CD4-positive, alpha-beta T cell (primary cell): ENCODE measurements at regions not wholly inside any gene's neighbourhood (a gene's known extent, or its start where the extent isn't known, plus 50 kb on each side); places are given as distances from the start of the nearest gene placed in this dataset.

Source experiments
- ATAC-seq: fragments of 200-7000 bp; cut with Tn5 transposase; one replicate; pipeline ENCODE4 v1.10.0; 2022; ENCODE audit warnings: mild to moderate bottlenecking; ENCODE audit not compliant: poor library complexity
- CTCF ChIA-PET: fragments of 350-600 bp; sonication (Branson Sonifier 250); formaldehyde crosslinking; loops from one replicate; lab custom pipeline; 2021; ENCODE audit warnings: antibody characterized with exemption, inconsistent platforms; lab: Charles Lee
- POLR2A ChIA-PET: fragments of 350-600 bp; sonication (Branson Sonifier 250); formaldehyde crosslinking; loops from one replicate; lab custom pipeline; 2021; ENCODE audit warnings: antibody characterized with exemption, inconsistent platforms; lab: Charles Lee
- DNase-seq, 14 experiments: peaks; one replicate each; pipeline ENCODE4 v3.0.0-alpha.2; 2013 to 2020; ENCODE audit warnings: mixed read lengths in 2 of 14
- H3K27ac ChIP-seq, 2 donors: one replicate each; pipeline versions ENCODE4 v1.5.1 to v1.7.0; 2013; ENCODE audit warnings: low read length in 2 of 2, low read depth in 1 of 2, mild to moderate bottlenecking in 1 of 2
- H3K27me3 ChIP-seq, 2 experiments: 1 replicate in 1 of 2; 2 replicates in 1 of 2; pipeline versions ENCODE4 v1.6.1 to v1.7.0; 2013; ENCODE audit warnings: low read length in 2 of 2, control low read depth in 1 of 2, mild to moderate bottlenecking in 1 of 2, moderate library complexity in 1 of 2; ENCODE audit not compliant: insufficient read depth in 2 of 2, control insufficient read depth in 1 of 2
- H3K36me3 ChIP-seq: one replicate; pipeline ENCODE4 v1.6.1; 2013; ENCODE audit warnings: low read length, control low read depth; ENCODE audit not compliant: insufficient read depth
- H3K4me1 ChIP-seq: one replicate; pipeline ENCODE4 v1.6.1; 2013; ENCODE audit warnings: low read length, control low read depth; ENCODE audit not compliant: insufficient read depth
- H3K4me3 ChIP-seq: one replicate; pipeline ENCODE4 v1.5.1; 2013; ENCODE audit warnings: mild to moderate bottlenecking, low read length, moderate library complexity
- H3K9me3 ChIP-seq, 2 experiments: 1 replicate in 1 of 2; 2 replicates in 1 of 2; pipeline versions ENCODE4 v1.6.1 to v1.7.0; 2013; ENCODE audit warnings: low read length in 2 of 2, mild to moderate bottlenecking in 2 of 2, control low read depth in 1 of 2, moderate library complexity in 1 of 2; ENCODE audit not compliant: control insufficient read depth in 1 of 2, insufficient read depth in 1 of 2
- H3K27ac Mint-ChIP-seq: one replicate; pipeline ENCODE4 v1.8.0; 2020; ENCODE audit warnings: mixed read lengths
- H3K27me3 Mint-ChIP-seq: one replicate; pipeline ENCODE4 v1.8.0; 2021; ENCODE audit warnings: mixed read lengths
- H3K36me3 Mint-ChIP-seq: one replicate; pipeline ENCODE4 v1.8.0; 2021; ENCODE audit warnings: low read depth, mixed read lengths
- H3K4me1 Mint-ChIP-seq: one replicate; pipeline ENCODE4 v1.8.0; 2021; ENCODE audit warnings: low read depth, mixed read lengths
- H3K4me3 Mint-ChIP-seq: one replicate; pipeline ENCODE4 v1.8.0; 2020; ENCODE audit warnings: mild to moderate bottlenecking, mixed read lengths
- H3K9me3 Mint-ChIP-seq: one replicate; pipeline ENCODE4 v1.8.0; 2020; ENCODE audit warnings: mixed read lengths
- intact Hi-C, 2 experiments: fragments of 100-400 bp; cut with DNase I in 1 of 2; cut with micrococcal nuclease in 1 of 2; formaldehyde crosslinking; loops; one replicate each; pipeline versions ENCODE4 v1.15.1 to v1.9.0; 2023 to 2025; cut with DNase I, micrococcal nuclease
- TF ChIP-seq, protein P1 (sequence below): fragments of 200-600 bp; IDR thresholded peaks from one replicate; pipeline ENCODE4 v1.8.0; 2022; ENCODE audit warnings: antibody characterized with exemption, mild to moderate bottlenecking

DNA sequence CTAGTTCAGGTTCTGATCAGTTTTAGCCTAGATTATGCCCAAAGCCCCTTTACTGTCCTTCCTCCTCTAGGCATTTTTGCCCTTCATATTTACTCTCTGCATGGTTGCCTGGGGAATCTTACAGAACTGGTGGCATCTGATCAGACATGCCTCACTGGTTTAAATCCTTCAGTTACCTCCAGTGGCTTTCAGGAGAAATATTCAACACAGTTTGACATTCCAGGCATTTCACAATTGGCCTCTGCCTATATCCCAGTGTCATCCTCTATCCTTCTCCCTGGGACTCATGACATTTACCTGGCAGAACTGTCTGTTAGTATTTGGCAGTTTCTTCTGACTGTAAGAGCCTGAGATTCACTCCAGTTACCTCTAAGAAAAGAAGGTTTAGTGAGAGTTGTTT lies 152.9 kb upstream of the MEIS1 start:
- intact Hi-C loops: no loop called here
- H3K9me3 Mint-ChIP-seq: peaks cover 6% of the 10 kb centered on the region

DNA sequence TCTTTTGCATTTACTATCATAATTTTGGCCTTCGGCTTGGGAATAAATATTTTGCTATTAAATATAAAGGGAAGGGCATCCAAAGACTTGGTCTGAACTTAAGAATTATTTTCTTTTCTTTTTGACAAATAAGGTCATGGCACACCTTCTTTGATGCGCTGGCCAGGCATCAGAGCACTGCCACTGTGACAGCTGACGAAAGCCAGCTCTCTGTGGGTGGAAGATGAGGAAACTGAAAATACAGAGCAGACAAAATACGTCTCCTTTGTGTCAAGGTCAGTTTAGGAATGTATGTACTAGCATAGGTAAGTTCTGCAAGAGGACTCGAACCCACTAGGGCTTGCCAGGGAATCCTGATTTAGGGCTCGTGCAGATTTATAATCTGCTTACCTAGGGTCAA lies 155.9 kb upstream of the MEIS1 start:
- TF ChIP-seq, protein P1, sequence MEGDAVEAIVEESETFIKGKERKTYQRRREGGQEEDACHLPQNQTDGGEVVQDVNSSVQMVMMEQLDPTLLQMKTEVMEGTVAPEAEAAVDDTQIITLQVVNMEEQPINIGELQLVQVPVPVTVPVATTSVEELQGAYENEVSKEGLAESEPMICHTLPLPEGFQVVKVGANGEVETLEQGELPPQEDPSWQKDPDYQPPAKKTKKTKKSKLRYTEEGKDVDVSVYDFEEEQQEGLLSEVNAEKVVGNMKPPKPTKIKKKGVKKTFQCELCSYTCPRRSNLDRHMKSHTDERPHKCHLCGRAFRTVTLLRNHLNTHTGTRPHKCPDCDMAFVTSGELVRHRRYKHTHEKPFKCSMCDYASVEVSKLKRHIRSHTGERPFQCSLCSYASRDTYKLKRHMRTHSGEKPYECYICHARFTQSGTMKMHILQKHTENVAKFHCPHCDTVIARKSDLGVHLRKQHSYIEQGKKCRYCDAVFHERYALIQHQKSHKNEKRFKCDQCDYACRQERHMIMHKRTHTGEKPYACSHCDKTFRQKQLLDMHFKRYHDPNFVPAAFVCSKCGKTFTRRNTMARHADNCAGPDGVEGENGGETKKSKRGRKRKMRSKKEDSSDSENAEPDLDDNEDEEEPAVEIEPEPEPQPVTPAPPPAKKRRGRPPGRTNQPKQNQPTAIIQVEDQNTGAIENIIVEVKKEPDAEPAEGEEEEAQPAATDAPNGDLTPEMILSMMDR: no peak
- no peaks in the 10 kb centered on the region for H3K27me3 Mint-ChIP-seq
- H3K4me1 ChIP-seq: no peaks in the 10 kb centered on the region

More for the DNA sequence above, 152.9 kb upstream of the MEIS1 start:
- POLR2A ChIA-PET: no interaction called here
- H3K27me3 ChIP-seq: no peaks in the 10 kb centered on the region
- no peak overlapping the region for H3K4me3 ChIP-seq
- no peaks in the 10 kb centered on the region for H3K4me1 Mint-ChIP-seq
- no peaks in the 10 kb centered on the region for H3K36me3 ChIP-seq
- TF ChIP-seq, protein P1: no peak
- H3K27me3 Mint-ChIP-seq: no peaks in the 10 kb centered on the region
- no peak overlapping the region for H3K27ac Mint-ChIP-seq
- DNase-seq (no peak), ATAC-seq (no peak)
- no peak overlapping the region for H3K27ac ChIP-seq
- H3K4me1 ChIP-seq: no peaks in the 10 kb centered on the region
- no peaks in the 10 kb centered on the region for H3K36me3 Mint-ChIP-seq
- CTCF ChIA-PET: no interaction called here
- no peaks in the 10 kb centered on the region for H3K9me3 ChIP-seq
- H3K4me3 Mint-ChIP-seq: no peak overlapping the region

DNA sequence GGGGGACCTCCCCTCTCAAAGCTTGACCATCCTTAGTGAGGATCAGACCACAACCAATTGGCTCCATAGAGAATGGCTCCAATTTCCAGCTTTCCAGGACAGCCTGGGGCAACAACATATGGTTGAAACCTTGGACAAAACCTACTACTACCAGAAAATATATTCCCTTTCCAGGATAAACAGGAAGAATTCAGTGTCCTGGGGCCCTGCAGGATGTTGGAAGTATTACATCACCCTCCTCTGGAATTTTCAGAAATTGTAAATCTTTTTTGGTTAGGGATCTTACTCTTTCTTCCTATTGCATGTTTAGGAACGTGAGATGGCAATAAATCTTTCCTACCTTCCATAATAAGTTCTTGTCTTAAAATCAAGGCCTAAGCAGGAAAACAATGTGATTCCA lies 158.9 kb upstream of the MEIS1 start:
- Mint-ChIP-seq H3K27ac (no peak overlapping the region), H3K4me3 (no peak overlapping the region), H3K36me3 (no peaks in the 10 kb centered on the region), H3K9me3 (no peaks in the 10 kb centered on the region), H3K27me3 (no peaks in the 10 kb centered on the region), H3K4me1 (no peaks in the 10 kb centered on the region)
- H3K27ac ChIP-seq: no peak overlapping the region
- no peak for ATAC-seq
- POLR2A ChIA-PET: no interaction called here
- CTCF ChIA-PET: no interaction called here
- TF ChIP-seq, protein P1: no peak
- DNase-seq: no peak
- H3K4me3 ChIP-seq: no peak overlapping the region
- no peaks in the 10 kb centered on the region for H3K27me3 ChIP-seq
- H3K4me1 ChIP-seq: no peaks in the 10 kb centered on the region
- intact Hi-C loops: no loop called here
- no peaks in the 10 kb centered on the region for H3K9me3 ChIP-seq
- no peaks in the 10 kb centered on the region for H3K36me3 ChIP-seq

More for the DNA sequence above, 155.9 kb upstream of the MEIS1 start:
- ChIA-PET POLR2A (no interaction called here), CTCF (no interaction called here)
- H3K4me3 Mint-ChIP-seq: no peak overlapping the region
- peaks cover 2% of the 10 kb centered on the region for H3K9me3 Mint-ChIP-seq
- no peak for ATAC-seq
- H3K4me3 ChIP-seq: no peak overlapping the region
- H3K27ac ChIP-seq: no peak overlapping the region
- H3K36me3 ChIP-seq: no peaks in the 10 kb centered on the region
- no peaks in the 10 kb centered on the region for H3K27me3 ChIP-seq
- H3K36me3 Mint-ChIP-seq: no peaks in the 10 kb centered on the region
- DNase-seq: no peak
- intact Hi-C loops: no loop called here
- no peaks in the 10 kb centered on the region for H3K9me3 ChIP-seq
- H3K4me1 Mint-ChIP-seq: no peaks in the 10 kb centered on the region
- no peak overlapping the region for H3K27ac Mint-ChIP-seq
